C1 segment of cervical spinal cord (tissue), 14 donors: ENCODE measurements at regions not wholly inside any gene's neighbourhood (a gene's known extent, or its start where the extent isn't known, plus 50 kb on each side); places are given as distances from the start of the nearest gene placed in this dataset.
"Not testable (repeated sequence)": the region's sequence is repeated elsewhere in the genome, so short reads cannot be mapped to it uniquely, and the experiment has no call there.

ENCODE experiments used
- DNase-seq, 14 donors: peaks; one replicate each; lab custom pipeline; 2025; lab: John Stamatoyannopoulos, UW

DNA sequence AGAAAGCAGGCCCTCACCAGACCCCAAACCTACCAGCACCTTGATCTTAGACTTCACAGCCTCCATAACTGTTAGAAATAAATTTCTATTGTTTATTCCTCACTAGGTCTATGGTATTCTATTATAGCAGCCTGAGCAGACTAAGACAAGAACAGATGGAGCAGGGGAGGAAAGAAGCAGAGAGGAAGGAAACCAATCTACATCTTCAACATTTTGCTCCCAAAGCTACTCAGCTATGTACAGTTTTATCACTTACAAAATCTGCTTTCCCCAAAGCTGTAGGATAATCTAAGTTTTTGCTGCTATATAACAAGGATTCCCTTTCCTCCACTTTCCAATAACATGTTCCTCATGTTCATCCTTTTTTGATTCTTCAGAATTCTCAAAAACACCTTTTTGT is 274.4 kb upstream of the CHAC2 start:
- no peak for DNase-seq

DNA sequence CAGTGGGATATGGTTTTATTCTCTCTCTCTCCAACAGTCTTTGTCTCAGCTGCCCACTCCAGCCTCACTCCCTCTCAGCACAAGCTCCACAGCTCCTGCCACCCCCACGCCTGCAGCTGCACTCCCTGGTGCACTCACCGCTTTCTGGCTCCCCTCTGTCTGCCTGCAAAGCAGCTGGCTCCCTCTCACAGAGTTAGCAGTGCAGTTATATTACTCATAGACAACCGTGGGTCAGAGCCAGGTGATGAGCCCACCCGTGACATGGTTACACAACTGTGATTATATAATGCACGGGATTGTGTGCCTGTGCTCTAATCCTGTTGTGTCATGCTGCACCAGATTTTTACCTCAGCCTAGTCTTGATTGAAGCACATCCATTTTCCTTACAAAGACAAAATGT is 276.9 kb upstream of the CHAC2 start:
- peak in 5 of 14 donors; percentile 2 to 50 (median 24) for DNase-seq

DNA sequence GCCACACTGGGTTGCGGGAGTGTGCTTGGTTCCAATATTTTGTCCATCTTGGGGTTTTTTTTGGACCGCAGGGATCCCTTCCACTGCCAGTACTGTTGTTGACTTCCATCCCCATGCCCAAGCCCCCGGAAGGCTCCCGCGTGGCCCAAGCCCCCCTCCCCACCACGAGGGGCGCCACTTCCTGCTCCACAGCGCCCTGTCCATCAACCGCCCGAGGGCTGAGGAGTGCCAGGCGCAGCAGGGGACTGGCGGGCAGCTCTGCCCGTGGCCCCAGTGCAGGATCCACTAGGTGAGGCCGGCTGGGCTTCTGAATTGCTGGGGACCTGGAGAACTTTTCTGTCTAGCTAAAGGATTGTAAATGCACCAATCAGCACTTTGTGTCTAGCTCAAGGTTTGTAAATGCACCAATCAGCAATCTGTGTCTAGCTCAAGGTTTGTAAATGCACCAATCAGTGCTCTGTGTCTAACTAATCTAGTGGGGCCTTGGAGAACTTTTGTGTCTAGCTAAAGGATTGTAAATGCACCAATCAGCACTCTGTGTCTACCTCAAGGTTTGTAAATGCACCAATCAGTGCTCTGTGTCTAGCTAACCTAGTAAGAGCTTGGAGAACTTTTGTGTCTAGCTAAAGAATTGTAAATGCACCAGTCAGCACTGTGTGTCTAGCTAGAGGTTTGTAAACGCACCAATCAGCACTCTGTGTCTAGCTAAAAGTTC is 281.3 kb upstream of the CHAC2 start:
- DNase-seq, result not testable (repeated sequence)

GRCh38 chr2:53485021-53485728 is 282.4 kb upstream of the CHAC2 start:
- DNase-seq, result no peak

- no peak for DNase-seq
Observed at GRCh38 chr2:53484531-53484930, 283.1 kb upstream of the CHAC2 start.

DNA sequence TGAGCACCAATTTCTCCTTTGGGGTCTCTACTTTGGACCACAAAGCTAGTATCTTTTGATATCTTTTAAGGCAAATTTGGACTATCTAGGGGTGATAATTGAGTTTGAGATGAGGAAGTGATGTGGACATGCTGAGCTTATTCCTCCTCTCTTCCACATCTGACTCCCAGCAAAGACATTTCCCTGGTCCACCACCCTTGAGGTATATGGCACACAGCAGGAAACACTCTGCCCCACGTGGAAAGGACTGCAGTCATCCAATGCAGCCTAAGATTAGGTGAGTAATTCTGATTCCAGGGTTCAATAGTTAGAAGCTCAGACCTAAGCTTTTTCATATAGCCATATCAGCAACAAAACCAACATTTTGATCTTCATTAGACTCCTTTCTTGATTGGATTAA is 290.1 kb upstream of the CHAC2 start:
- DNase-seq, result no peak

DNA sequence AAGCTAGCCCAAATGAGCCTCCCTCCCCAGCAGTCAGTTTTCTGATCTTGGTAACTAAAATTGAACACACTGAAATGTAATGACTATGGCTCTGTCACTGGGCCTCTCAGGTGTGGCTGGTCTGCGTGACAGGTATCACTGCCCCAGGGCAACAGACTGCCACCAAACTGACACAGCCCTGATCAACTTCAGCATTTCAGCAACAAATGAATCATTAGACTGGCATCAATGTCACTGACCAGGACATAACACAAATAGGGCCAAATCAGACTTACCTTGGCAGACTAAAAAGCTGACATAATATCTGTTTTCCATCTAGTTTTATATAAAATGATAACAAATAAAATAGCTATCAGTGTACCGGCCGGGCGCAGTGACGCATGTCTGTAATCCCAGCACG is 290.8 kb upstream of the CHAC2 start:
- no peak for DNase-seq

- DNase-seq, result no peak
Observed at GRCh38 chr2:53475766-53476165, 291.8 kb upstream of the CHAC2 start.

GRCh38 chr2:53475321-53475720 is 292.3 kb upstream of the CHAC2 start:
- DNase-seq, result no peak

DNA sequence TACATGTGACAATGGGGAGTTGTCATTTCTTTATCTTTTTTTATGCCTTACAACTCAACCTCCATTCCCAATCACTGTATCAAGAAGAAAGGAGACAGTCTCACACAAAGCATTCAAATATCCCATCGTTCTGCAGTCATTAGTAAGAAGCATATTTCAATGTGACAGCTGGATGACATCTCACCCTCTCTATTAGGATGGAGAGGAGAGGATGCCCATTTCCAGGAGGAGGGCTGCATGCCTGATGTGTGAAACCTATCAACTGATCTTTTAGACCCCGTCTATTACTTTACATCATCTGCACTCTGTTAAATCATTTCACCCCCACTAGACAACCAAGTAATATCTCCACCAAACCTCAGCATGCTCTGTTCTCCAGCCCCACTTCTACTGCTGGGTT is 292.7 kb upstream of the CHAC2 start:
- no peak for DNase-seq

DNA sequence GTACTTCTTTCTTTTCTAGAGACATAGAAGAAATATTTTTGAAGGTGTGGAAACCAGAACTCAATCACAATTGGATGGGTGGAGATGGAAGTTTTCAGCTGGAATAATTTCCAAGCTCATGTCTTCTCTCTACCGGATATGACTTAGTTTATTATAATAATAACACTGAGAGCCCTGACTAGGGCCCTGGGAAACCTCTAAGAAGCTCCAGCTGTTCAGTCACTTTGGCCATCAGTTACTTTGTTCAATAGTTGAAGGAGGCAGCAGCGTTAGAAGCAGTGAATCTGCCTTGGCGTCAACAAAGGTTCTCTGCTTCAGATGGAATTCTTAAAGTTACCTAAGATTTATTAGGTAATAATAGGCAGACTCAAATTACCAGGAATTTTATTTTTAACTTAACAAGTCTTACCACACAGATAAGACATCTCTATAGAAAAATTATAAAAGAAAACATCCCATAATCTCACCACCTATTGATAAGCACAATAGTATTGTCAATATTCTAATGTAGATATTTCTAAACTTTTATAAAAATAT is 293.8 kb upstream of the CHAC2 start:
- DNase-seq, result no peak

GRCh38 chr2:53473236-53473635 is 294.4 kb upstream of the CHAC2 start:
- DNase-seq, result no peak

GRCh38 chr2:53467467-53468180 is 300.0 kb upstream of the CHAC2 start:
- DNase-seq, result no peak

- no peak for DNase-seq
Observed at GRCh38 chr2:53463806-53464726, 303.5 kb upstream of the CHAC2 start.

- no peak for DNase-seq
Observed at GRCh38 chr2:53460937-53461336, 306.7 kb upstream of the CHAC2 start.

DNA sequence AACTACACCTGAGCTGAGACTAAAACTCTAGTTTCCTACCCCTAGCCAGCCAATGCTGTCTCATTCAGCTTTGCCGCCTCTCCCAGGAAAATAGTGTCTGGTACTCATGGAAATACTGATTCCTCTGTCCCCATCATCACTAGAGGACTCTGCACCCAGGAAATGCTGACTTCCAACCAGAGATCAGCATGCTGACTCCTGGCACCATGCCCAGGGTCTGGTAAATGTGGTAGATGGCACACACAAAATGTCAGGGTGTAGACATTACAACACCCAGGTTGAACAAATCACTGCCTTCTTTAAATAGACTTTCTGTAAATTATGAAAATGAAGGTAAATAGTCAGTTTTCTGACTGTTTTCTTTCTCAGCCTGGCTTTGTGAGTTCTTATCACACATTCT is 307.3 kb upstream of the CHAC2 start:
- no peak for DNase-seq

DNA sequence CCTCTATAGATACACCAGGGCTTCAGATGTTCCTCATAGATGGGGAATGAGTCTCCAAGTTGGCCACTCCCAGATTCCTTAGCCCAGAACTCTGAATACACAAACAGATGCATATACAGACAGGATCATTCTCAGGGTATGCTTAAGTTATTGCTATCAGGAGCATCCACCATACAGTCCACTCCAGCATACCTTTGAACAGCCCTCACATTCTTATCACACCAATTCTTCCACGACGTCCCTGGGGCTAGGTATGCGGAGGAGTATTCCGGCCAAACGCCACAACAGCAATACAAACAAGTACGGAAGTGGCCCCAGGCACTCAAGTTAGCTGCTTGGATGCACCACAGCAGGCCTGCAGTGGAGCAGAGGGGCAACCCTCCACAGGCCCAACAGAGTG is 312.5 kb upstream of the CHAC2 start:
- DNase-seq, result no peak

DNA sequence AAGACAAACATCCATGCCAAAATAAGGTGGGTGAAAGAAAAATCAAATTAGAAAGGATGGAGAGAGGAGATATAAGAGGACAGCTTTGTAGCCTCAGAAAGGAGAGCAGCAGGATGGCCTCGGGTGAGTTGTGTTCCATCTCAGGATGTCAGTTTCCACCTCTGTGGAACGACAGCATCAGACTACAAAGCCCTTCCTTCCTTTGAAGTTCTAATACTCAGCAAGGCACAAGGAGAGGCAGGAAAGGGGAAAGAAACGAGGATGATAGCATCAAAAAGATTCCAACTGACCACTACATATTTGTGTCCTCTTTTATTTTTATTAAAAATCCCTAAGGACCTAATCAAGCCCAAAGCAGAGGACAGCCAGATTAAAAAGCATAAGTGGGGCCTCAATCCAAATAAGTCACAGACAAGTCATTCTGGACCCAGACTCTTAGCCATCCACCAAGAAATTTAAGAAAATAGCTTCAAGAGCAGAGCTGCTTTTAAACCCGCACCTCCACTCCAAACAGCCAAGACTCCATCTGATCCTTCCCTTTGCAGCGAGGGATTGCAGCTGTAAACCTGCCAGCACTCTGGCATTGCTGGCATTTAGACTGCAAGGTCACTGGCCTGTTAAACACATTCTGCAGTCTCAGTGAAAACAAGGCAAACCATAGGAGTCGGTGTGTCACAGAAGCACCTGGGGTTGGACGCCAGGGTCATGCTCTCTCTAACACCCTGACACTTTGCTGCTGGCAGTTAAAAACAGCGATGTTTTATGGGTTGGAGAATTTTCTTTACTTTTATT is 314.5 kb upstream of the CHAC2 start:
- DNase-seq, result peak in 3 of 14 donors; percentile 4 to 53 (median 12)

GRCh38 chr2:53452400-53452799 is 315.2 kb upstream of the CHAC2 start:
- DNase-seq, result no peak

DNA sequence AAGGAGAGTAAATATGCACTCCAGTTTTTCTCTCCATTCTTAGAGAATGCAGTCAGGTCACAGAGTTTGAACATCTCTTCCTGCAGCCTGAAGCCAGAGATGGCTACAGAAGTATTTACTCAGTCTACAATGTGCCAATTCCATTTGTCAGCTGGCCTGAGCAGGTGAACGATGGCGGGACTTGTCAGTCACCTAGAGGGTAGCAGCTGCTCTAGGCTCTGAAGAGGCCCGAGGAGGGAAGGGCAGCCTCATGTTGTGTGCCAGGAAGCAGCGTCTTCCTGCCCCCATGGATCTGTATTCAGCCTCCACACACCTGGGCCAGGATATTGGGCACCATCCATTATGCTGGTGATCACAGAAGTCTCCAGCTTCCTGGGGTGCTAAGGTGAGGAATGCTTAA is 316.7 kb upstream of the CHAC2 start:
- no peak for DNase-seq

DNA sequence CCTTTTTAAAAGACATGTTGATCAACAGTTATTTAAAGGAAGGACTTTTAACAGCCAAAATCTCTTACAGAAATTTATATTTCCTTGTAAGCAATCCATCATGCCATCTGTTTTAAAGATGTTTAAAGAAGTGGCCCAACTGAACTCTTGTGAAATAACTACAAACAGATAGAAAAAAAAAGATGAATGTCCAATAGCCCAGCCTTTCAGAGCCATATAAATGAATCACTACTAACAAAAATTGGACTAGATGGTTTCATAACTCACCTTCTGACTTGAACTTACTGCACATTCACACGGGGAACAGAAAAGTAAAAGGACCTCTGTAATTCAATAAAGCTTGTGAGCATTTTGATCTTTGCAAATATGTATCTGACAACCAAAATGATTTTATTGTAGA is 319.0 kb upstream of the CHAC2 start:
- no peak for DNase-seq
